GM23248 (cell line): ENCODE measurements at regions not wholly inside any gene's neighbourhood (a gene's known extent, or its start where the extent isn't known, plus 50 kb on each side); places are given as distances from the start of the nearest gene placed in this dataset.

Source experiments
- EZH2 ChIP-seq: fragments of 200-600 bp; sonication (generic); IDR thresholded peaks from 2 replicates; pipeline ENCODE4 v1.6.1; 2018; ENCODE audit warnings: antibody characterized with exemption, mild to moderate bottlenecking; ENCODE audit not compliant: insufficient read depth, poor library complexity, severe bottlenecking
- EZH2phosphoT487 ChIP-seq: fragments of 200-600 bp; sonication (generic); IDR thresholded peaks from 2 replicates; pipeline ENCODE4 v1.6.1; 2018; ENCODE audit warnings: antibody characterized with exemption, moderate library complexity, mild to moderate bottlenecking, low read depth; ENCODE audit not compliant: insufficient read depth

GRCh38 chr14:47899685-47900084, 224.3 kb upstream of the MDGA2 start:
- TF ChIP-seq EZH2 (no peak), EZH2phosphoT487 (no peak)
